Uterus (tissue), 3 donors: ENCODE measurements at regions not wholly inside any gene's neighbourhood (a gene's known extent, or its start where the extent isn't known, plus 50 kb on each side); places are given as distances from the start of the nearest gene placed in this dataset.

ENCODE experiments used
- DNase-seq, 2 donors: peaks; one replicate each; pipeline ENCODE4 v3.0.0-alpha.2; 2019 to 2020
- H3K27ac ChIP-seq, 2 donors: fragments of 200-600 bp; sonication (generic); 1 replicate in 1 of 2; 2 replicates in 1 of 2; pipeline ENCODE4 v1.5.1; 2016 to 2018
- H3K27me3 ChIP-seq, 2 donors: fragments of 200-600 bp; sonication (generic); one replicate each; pipeline ENCODE4 v1.5.1; 2018 to 2019; ENCODE audit warnings: control low read depth in 1 of 2
- H3K36me3 ChIP-seq, 2 donors: fragments of 200-600 bp; sonication (generic); one replicate each; pipeline ENCODE4 v1.5.1; 2019; ENCODE audit warnings: control low read depth in 1 of 2
- H3K4me1 ChIP-seq, 2 donors: fragments of 200-600 bp; sonication (generic); one replicate each; pipeline ENCODE4 v1.5.1; 2018 to 2019; ENCODE audit warnings: control low read depth in 1 of 2
- H3K4me3 ChIP-seq, 2 donors: fragments of 200-600 bp; sonication (generic); 1 replicate in 1 of 2; 2 replicates in 1 of 2; pipeline ENCODE4 v1.5.1; 2018 to 2019; ENCODE audit warnings: mild to moderate bottlenecking in 1 of 2
- H3K9me3 ChIP-seq, 2 donors: fragments of 200-600 bp; sonication (generic); one replicate each; pipeline ENCODE4 v1.5.1; 2019; ENCODE audit warnings: control low read depth in 1 of 2
- POLR2A ChIP-seq, 2 donors: fragments of 450-650 bp; IDR thresholded peaks; one replicate each; pipeline ENCODE4 v1.6.1; 2016; ENCODE audit warnings: antibody characterized with exemption in 2 of 2, mild to moderate bottlenecking in 1 of 2, moderate library complexity in 1 of 2
- intact Hi-C: fragments of 100-400 bp; cut with DNase I; formaldehyde crosslinking; loops from one replicate; pipeline ENCODE4 v1.15.1; 2023; ENCODE audit warnings: low total_unique reads
- TF ChIP-seq, protein P1 (sequence below), 4 experiments: fragments of 200-600 bp in 2 of 4; fragments of 450-650 bp in 2 of 4; sonication (generic) in 2 of 4; IDR thresholded peaks; one replicate each; pipeline ENCODE4 v1.5.1; 2016 to 2019; ENCODE audit warnings: antibody characterized with exemption in 4 of 4, mild to moderate bottlenecking in 2 of 4, moderate library complexity in 1 of 4
- donor health status: DM: yes; HTN: yes; CAD: no.

DNA sequence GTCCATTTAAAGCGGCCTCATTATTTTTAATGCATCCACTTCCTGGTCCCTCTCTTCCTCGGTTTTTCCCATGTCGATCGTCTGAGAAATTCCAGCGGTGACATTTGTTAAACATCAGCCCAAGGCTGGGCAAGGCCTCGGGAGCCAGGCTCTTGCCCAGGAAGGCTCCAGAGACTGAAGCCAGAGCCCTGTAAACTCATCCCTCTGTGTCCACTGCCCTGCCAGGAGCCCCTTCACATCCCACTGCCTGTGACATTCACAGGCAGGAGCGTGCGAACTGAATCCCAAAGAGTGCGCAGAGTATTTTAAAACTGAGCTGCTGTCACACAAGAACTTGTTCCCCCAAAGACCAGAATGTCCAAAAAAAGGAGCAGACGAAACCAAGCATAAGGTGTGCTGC is 56.5 kb upstream of the ANO1 start:
- intact Hi-C loops: no loop called here
- TF ChIP-seq, protein P1, sequence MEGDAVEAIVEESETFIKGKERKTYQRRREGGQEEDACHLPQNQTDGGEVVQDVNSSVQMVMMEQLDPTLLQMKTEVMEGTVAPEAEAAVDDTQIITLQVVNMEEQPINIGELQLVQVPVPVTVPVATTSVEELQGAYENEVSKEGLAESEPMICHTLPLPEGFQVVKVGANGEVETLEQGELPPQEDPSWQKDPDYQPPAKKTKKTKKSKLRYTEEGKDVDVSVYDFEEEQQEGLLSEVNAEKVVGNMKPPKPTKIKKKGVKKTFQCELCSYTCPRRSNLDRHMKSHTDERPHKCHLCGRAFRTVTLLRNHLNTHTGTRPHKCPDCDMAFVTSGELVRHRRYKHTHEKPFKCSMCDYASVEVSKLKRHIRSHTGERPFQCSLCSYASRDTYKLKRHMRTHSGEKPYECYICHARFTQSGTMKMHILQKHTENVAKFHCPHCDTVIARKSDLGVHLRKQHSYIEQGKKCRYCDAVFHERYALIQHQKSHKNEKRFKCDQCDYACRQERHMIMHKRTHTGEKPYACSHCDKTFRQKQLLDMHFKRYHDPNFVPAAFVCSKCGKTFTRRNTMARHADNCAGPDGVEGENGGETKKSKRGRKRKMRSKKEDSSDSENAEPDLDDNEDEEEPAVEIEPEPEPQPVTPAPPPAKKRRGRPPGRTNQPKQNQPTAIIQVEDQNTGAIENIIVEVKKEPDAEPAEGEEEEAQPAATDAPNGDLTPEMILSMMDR (IDR thresholded peaks at IDR 0.05): no peak
- no peak for TF ChIP-seq POLR2A (IDR thresholded peaks at IDR 0.05)
- no peak overlapping the region for H3K4me3 ChIP-seq
- H3K4me1 ChIP-seq: no peaks in the 10 kb centered on the region
- DNase-seq: no peak
- H3K9me3 ChIP-seq: no peaks in the 10 kb centered on the region
- no peak overlapping the region for H3K27ac ChIP-seq
- no peaks in the 10 kb centered on the region for H3K36me3 ChIP-seq
- no peaks in the 10 kb centered on the region for H3K27me3 ChIP-seq

DNA sequence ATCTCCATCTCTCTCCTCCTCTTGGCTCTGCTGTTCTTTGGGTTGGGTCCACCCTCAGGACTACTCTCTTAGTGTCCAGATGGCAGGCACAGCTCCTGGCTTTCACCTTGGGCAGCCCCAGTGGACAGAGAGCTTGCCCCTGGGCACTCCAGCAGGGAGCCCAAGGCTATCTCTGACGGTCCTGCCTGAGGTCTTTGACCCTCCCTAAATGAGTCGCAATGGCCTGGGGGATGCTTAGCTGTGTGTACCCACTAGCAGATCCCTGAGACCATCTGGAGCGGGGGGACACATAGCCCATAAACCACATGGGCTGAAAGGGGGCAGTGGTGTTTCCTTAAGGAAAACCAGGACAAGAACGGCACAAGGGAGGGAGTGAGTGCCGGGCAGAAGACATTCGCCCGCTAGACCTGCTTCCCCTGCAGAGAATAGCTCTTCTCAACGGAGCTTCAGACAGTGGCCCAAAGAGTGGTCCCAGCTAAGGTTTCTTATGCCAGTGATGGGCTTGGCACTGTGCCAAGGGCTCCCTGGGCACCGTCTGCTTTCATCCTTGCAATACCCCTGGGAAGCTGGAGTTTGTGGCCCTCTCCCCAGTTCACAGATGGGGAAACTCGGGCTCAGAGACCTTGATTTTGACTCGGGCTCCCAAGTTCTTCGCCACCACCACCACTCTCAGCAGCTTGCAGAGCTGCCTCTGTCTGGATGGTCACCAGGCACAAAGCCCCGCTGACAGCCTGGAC is 53.9 kb upstream of the ANO1 start:
- TF ChIP-seq POLR2A (IDR thresholded peaks at IDR 0.05): no peak
- TF ChIP-seq, protein P1 (IDR thresholded peaks at IDR 0.05): no peak
- Histone ChIP-seq H3K36me3 (no peaks in the 10 kb centered on the region), H3K27me3 (no peaks in the 10 kb centered on the region), H3K4me3 (no peak overlapping the region), H3K4me1 (no peaks in the 10 kb centered on the region), H3K9me3 (no peaks in the 10 kb centered on the region), H3K27ac (no peak overlapping the region)
- intact Hi-C loops: no loop called here
- no peak for DNase-seq

DNA sequence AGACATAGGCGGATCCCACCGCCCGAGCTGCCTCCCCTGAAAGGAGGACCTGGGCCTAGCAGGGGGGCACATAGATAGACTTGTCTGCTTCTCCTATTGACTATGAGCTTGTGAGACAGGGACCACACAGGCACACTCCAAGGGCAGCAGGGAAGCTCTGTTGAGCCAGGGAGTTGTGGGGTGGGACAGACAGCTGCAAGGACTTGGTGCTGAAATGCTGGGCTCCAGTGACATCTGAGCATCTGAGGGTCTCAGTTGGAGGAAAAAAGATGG is 53.4 kb upstream of the ANO1 start:
- no peaks in the 10 kb centered on the region for H3K9me3 ChIP-seq
- intact Hi-C loops: no loop called here
- DNase-seq: no peak

DNA sequence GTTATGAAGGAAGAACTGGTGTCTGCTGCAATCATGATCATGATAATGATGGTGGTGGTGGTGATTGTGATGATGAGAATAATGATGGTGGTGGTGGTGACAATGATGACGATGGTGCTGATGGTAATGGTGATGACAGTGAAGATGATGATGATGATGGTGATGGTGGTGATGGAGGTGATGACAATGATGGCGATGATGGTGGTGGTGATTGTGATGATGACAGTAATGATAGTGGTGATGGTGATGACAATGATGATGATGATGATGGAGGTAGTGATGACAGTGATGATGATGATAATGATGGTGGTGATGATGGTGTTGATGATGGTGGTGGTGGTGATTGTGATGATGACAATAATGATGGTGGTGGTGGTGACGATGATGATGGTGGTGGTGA is 52.8 kb upstream of the ANO1 start:
- Histone ChIP-seq H3K27me3 (no peaks in the 10 kb centered on the region), H3K9me3 (no peaks in the 10 kb centered on the region), H3K4me3 (no peak overlapping the region), H3K27ac (no peak overlapping the region), H3K4me1 (no peaks in the 10 kb centered on the region), H3K36me3 (no peaks in the 10 kb centered on the region)
- DNase-seq: no peak
- intact Hi-C loops: no loop called here
- TF ChIP-seq POLR2A (IDR thresholded peaks at IDR 0.05): no peak
- TF ChIP-seq, protein P1 (IDR thresholded peaks at IDR 0.05): no peak

More for the DNA sequence above, 53.4 kb upstream of the ANO1 start:
- Histone ChIP-seq H3K4me1 (no peaks in the 10 kb centered on the region), H3K27me3 (no peaks in the 10 kb centered on the region), H3K27ac (no peak overlapping the region), H3K4me3 (no peak overlapping the region), H3K36me3 (no peaks in the 10 kb centered on the region)
- no peak for TF ChIP-seq POLR2A (IDR thresholded peaks at IDR 0.05)
- TF ChIP-seq, protein P1 (IDR thresholded peaks at IDR 0.05): no peak

DNA sequence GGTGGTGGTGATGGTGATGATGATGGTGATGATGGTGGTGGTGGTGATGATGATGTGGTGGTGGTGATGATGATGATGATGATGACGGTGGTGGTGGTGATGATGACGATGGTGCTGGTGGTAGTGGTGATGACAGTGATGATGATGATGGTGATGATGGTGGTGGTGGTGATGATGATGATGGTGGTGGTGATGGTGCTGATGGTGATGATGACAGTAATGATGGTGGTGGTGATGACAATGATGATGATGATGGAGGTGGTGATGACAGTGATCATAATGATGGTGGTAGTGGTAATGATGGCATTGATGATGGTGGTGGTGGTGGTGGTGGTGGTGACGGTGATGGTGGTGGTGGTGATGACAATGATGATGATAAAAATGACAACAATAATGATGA is 52.1 kb upstream of the ANO1 start:
- H3K4me3 ChIP-seq: no peak overlapping the region
- no peaks in the 10 kb centered on the region for H3K4me1 ChIP-seq
- H3K27me3 ChIP-seq: no peaks in the 10 kb centered on the region
- no peak overlapping the region for H3K27ac ChIP-seq
- no peak for DNase-seq
- intact Hi-C loops: no loop called here
- no peaks in the 10 kb centered on the region for H3K9me3 ChIP-seq
- H3K36me3 ChIP-seq: no peaks in the 10 kb centered on the region
- no peak for TF ChIP-seq POLR2A (IDR thresholded peaks at IDR 0.05)
- TF ChIP-seq, protein P1 (IDR thresholded peaks at IDR 0.05): no peak
